Upper lobe of right lung (tissue), 1 donor: ENCODE measurements at regions not wholly inside any gene's neighbourhood (a gene's known extent, or its start where the extent isn't known, plus 50 kb on each side); places are given as distances from the start of the nearest gene placed in this dataset.

Experiments
- ATAC-seq: fragments of 200-7000 bp; cut with Tn5 transposase; one replicate; pipeline ENCODE4 v1.9.1; 2020; ENCODE audit warnings: mild to moderate bottlenecking, moderate library complexity
- DNase-seq: peaks from one replicate; pipeline ENCODE4 v3.0.0-alpha.2; 2020
- H3K27ac ChIP-seq: fragments of 200-600 bp; one replicate; pipeline ENCODE4 v1.8.0; 2022
- H3K27me3 ChIP-seq: fragments of 200-600 bp; one replicate; pipeline ENCODE4 v1.8.0; 2022; ENCODE audit warnings: mild to moderate bottlenecking
- H3K36me3 ChIP-seq: fragments of 200-600 bp; one replicate; pipeline ENCODE4 v1.8.0; 2022
- H3K4me1 ChIP-seq: fragments of 200-600 bp; one replicate; pipeline ENCODE4 v1.8.0; 2022
- H3K4me3 ChIP-seq: fragments of 200-600 bp; one replicate; pipeline ENCODE4 v1.8.0; 2022; ENCODE audit warnings: mild to moderate bottlenecking
- H3K9me3 ChIP-seq: fragments of 200-600 bp; one replicate; pipeline ENCODE4 v1.8.0; 2022
- intact Hi-C: fragments of 100-400 bp; cut with DNase I; formaldehyde crosslinking; loops from one replicate; pipeline ENCODE4 v1.11.0; 2022
- TF ChIP-seq, protein P1 (sequence below): fragments of 200-600 bp; IDR thresholded peaks from one replicate; pipeline ENCODE4 v1.8.0; 2022; ENCODE audit warnings: antibody characterized with exemption
- donor health status: DM: no; HTN: yes; CAD: no; lungs with severe emphysema.

DNA sequence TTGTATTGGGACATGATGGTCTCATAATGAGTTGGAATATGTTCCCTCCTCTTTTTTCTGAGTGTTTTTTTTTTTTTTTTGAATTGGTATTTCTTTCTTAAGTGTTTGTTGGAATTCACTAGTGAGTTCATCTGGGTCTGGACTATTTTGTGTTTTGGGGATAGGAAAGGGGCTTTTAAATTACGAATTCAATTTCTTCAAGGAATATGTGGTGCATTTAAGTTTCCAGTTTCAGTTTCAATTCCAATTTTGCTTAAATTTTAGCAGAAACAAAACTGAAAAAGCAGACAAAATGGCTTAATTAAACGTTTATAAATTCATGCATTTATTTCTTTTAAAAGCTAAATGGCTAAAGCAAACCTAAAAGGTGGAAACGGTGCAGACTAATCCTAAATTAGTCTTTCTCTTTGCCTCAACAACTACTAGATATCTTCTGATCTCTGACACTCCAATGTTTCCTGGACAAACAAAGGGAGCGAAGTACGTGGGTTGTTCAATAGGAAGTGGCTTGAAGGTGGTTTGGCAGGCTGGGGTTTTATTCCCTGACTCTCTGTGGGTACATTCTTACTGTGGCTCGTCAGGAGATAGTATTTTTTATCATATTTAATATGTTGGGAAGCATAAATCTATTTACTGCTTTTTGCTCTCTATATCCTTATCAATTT is 50.0 kb upstream of the CORO2B start:
- no peaks in the 10 kb centered on the region for H3K4me1 ChIP-seq
- intact Hi-C loops = no loop called here
- no peak overlapping the region for H3K4me3 ChIP-seq
- no peak overlapping the region for H3K27ac ChIP-seq
- H3K27me3 ChIP-seq = no peaks in the 10 kb centered on the region
- ATAC-seq (no peak), DNase-seq (no peak)
- H3K9me3 ChIP-seq = no peaks in the 10 kb centered on the region
- no peaks in the 10 kb centered on the region for H3K36me3 ChIP-seq
- TF ChIP-seq, protein P1, sequence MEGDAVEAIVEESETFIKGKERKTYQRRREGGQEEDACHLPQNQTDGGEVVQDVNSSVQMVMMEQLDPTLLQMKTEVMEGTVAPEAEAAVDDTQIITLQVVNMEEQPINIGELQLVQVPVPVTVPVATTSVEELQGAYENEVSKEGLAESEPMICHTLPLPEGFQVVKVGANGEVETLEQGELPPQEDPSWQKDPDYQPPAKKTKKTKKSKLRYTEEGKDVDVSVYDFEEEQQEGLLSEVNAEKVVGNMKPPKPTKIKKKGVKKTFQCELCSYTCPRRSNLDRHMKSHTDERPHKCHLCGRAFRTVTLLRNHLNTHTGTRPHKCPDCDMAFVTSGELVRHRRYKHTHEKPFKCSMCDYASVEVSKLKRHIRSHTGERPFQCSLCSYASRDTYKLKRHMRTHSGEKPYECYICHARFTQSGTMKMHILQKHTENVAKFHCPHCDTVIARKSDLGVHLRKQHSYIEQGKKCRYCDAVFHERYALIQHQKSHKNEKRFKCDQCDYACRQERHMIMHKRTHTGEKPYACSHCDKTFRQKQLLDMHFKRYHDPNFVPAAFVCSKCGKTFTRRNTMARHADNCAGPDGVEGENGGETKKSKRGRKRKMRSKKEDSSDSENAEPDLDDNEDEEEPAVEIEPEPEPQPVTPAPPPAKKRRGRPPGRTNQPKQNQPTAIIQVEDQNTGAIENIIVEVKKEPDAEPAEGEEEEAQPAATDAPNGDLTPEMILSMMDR = no peak
